Duodenal mucosa (tissue), 2 donors: ENCODE measurements at regions not wholly inside any gene's neighbourhood (a gene's known extent, or its start where the extent isn't known, plus 50 kb on each side); places are given as distances from the start of the nearest gene placed in this dataset.

ENCODE experiments used
- H3K27ac ChIP-seq: one replicate; pipeline ENCODE4 v1.7.0; 2013; ENCODE audit warnings: low read depth, low read length
- H3K27me3 ChIP-seq, 2 donors: one replicate each; pipeline ENCODE4 v1.7.0; 2013; ENCODE audit warnings: low read length in 2 of 2, control low read depth in 1 of 2; ENCODE audit not compliant: insufficient read depth in 2 of 2, control insufficient read depth in 1 of 2
- H3K36me3 ChIP-seq, 2 donors: one replicate each; pipeline ENCODE4 v1.7.0; 2013; ENCODE audit warnings: low read length in 2 of 2, control low read depth in 1 of 2; ENCODE audit not compliant: insufficient read depth in 2 of 2, control insufficient read depth in 1 of 2
- H3K4me1 ChIP-seq, 2 donors: one replicate each; pipeline ENCODE4 v1.7.0; 2013; ENCODE audit warnings: low read length in 2 of 2, control low read depth in 1 of 2; ENCODE audit not compliant: insufficient read depth in 2 of 2, control insufficient read depth in 1 of 2
- H3K4me3 ChIP-seq, 2 donors: one replicate each; pipeline ENCODE4 v1.7.0; 2013; ENCODE audit warnings: low read length in 2 of 2, low read depth in 1 of 2
- H3K9ac ChIP-seq, 2 donors: one replicate each; pipeline ENCODE4 v1.7.0; 2013; ENCODE audit warnings: low read length in 2 of 2, low read depth in 1 of 2
- H3K9me3 ChIP-seq, 2 donors: one replicate each; pipeline ENCODE4 v1.7.0; 2013; ENCODE audit warnings: low read length in 2 of 2, control low read depth in 1 of 2; ENCODE audit not compliant: control insufficient read depth in 1 of 2

DNA sequence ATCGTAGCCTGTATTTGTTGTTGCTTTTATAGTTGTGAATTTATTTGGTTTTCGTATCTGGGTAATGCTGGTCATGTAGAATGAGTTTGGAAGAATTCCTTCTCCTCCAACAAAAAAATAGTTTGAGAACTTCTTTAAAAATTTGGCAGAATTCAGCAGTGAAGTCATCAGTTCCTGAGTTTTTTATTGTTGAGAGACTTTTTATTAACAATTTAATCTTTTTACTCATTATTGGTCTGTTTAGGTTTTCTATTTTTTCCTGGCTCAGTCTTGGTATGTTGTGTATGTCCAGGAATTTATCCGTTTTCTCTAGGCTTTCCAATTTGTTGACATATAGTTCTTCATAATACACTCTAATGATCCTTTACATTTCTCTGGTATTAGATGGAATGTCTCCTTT lies 1613.3 kb upstream of the PIK3C3 start:
- H3K9me3 ChIP-seq, result peaks cover 0 to 13% of the 10 kb centered on the region in 2 donors
- H3K9ac ChIP-seq, result no peak overlapping the region
- no peaks in the 10 kb centered on the region for H3K27me3 ChIP-seq
- H3K4me1 ChIP-seq, result no peaks in the 10 kb centered on the region
- H3K36me3 ChIP-seq, result no peaks in the 10 kb centered on the region
- no peak overlapping the region for H3K27ac ChIP-seq
- H3K4me3 ChIP-seq, result no peak overlapping the region

DNA sequence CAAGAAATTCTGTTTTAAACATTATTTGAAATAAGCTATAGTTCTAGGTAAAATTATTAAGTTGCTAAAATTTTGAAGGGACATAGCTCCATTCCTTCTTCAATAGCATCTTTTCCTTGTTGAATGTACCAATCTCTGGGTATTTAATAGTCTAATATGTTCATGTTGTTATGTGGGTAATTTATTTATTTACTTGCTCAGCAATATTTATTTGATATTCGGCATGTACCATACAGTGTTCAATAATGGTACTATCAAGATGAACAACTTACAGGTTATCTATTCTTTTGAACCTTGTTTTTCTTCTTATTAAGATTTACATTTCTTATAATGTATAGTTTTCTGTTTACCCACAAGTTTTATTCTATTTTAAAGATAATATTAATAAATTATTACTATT lies 1616.8 kb upstream of the PIK3C3 start:
- Histone ChIP-seq H3K27me3 (no peaks in the 10 kb centered on the region), H3K4me3 (no peak overlapping the region), H3K9me3 (peaks cover 0 to 16% of the 10 kb centered on the region in 2 donors), H3K4me1 (no peaks in the 10 kb centered on the region), H3K27ac (no peak overlapping the region), H3K9ac (no peak overlapping the region), H3K36me3 (no peaks in the 10 kb centered on the region)

DNA sequence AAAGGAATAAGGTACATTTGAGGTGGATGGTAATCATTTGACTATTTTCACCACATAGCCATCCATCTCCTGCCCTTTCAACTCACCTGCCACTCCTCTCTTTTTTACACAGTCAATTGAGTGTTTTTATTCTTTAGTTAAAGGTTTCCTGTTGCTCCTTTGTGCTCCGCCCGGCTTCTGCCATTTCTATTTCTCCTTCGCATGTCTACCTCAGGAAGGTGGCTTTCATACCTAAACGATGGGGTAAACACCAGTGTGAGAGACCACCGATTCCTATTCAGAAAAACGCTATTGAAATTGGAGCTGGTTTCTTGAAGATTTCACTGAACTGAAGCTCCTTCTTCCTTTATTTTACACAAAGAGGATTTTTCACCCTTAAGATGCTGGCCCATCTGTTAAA lies 1628.0 kb upstream of the PIK3C3 start:
- Histone ChIP-seq H3K36me3 (no peaks in the 10 kb centered on the region), H3K4me1 (no peaks in the 10 kb centered on the region), H3K27me3 (no peaks in the 10 kb centered on the region), H3K27ac (no peak overlapping the region), H3K9ac (no peak overlapping the region), H3K9me3 (peaks cover 0 to 21% of the 10 kb centered on the region in 2 donors), H3K4me3 (no peak overlapping the region)

DNA sequence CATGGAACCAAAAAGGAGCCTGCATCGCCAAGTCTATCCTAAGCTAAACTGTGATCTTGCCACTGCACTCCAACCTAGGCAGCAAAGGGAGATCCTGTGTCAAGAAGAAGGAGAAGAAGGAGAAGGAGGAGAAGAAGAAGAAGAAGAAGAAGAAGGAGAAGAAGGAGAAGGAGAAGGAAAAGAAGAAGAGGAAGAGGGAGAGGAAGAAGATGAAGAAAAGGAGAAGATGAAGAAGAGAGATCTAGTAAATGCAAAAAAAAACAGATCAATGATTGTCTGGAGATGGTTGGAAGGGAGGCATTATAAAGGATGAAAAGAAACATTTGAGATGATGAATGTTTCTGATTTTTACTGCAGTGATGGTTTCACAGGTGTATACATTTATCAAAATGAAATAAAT lies 1629.0 kb upstream of the PIK3C3 start:
- Histone ChIP-seq H3K9me3 (peaks cover 0 to 21% of the 10 kb centered on the region in 2 donors), H3K4me3 (no peak overlapping the region), H3K27me3 (no peaks in the 10 kb centered on the region), H3K9ac (no peak overlapping the region), H3K36me3 (no peaks in the 10 kb centered on the region), H3K27ac (no peak overlapping the region), H3K4me1 (no peaks in the 10 kb centered on the region)

DNA sequence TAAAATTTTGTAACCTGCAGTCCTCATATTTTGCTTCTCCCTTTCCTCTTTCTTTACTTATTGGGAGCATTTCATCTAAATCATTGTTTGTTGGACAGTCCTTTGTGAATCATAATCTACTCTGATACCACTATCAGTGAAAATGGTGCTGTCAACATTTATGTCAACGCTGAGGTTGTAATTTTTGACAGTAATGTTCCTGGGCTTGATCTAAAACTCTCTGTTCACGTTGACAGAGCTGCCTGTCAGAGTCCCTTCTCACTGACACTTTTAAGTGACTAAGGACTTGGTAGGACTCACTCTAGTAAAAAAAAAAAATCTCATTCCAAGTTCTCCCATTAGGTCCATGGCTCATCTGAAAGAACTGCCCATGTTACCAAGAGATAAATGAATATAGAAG lies 1640.8 kb upstream of the PIK3C3 start:
- Histone ChIP-seq H3K27ac (no peak overlapping the region), H3K36me3 (no peaks in the 10 kb centered on the region), H3K9ac (no peak overlapping the region), H3K9me3 (peaks cover 0 to 7% of the 10 kb centered on the region in 2 donors), H3K4me1 (no peaks in the 10 kb centered on the region), H3K4me3 (no peak overlapping the region), H3K27me3 (no peaks in the 10 kb centered on the region)

DNA sequence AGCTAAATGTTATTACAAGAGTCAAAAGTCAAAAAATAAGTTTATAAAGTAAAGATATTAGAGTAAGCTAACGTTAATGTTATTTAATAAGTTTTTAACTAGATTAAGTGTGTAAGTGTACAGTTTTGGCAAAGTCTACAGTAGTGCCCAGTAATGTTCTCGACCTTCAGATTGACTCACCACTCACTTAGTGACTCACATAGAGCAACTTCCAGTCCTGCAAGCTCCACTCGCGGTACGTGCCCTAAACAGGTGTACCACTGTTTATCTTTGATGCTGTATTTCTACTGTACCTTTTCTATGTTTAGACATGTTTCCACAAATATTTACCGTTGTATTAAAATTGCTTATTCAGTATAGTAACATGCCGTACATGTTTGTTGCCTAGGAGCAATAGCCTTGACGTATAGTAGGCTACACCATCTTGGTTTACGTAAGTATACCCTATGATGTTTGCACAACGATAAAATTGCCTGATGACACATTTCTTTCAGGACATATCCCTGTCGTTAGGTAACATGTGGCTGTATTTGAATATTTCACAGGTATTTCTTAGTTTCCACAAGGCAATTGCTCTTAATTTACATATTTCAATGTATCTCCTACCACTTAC lies 1641.9 kb upstream of the PIK3C3 start:
- H3K9me3 ChIP-seq, result peaks cover 0 to 7% of the 10 kb centered on the region in 2 donors
- H3K27me3 ChIP-seq, result no peaks in the 10 kb centered on the region
- no peaks in the 10 kb centered on the region for H3K4me1 ChIP-seq
- H3K36me3 ChIP-seq, result no peaks in the 10 kb centered on the region
- no peak overlapping the region for H3K27ac ChIP-seq
- H3K4me3 ChIP-seq, result no peak overlapping the region
- H3K9ac ChIP-seq, result no peak overlapping the region

DNA sequence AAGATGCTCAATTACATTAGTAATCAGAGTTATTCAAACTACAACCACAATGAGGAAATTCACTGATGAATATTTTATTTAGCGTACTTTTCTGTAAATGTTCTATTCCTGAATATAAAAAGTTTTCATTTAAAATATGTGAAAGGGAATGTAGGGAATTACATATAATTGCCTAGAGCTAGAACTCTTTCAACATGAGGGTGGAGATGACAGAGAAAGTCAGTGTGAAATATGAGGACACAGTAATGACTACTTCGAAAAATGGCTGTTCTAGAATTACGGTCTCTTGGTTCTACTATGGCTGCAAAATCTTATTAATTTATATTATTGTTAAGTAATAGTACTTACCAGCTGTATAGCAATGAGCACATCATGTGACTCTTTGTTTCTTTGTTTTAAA lies 1647.4 kb upstream of the PIK3C3 start:
- Histone ChIP-seq H3K9me3 (peaks cover 6 to 8% of the 10 kb centered on the region in 2 donors), H3K27me3 (no peaks in the 10 kb centered on the region), H3K36me3 (no peaks in the 10 kb centered on the region), H3K4me1 (no peaks in the 10 kb centered on the region), H3K9ac (no peak overlapping the region), H3K27ac (no peak overlapping the region), H3K4me3 (no peak overlapping the region)

DNA sequence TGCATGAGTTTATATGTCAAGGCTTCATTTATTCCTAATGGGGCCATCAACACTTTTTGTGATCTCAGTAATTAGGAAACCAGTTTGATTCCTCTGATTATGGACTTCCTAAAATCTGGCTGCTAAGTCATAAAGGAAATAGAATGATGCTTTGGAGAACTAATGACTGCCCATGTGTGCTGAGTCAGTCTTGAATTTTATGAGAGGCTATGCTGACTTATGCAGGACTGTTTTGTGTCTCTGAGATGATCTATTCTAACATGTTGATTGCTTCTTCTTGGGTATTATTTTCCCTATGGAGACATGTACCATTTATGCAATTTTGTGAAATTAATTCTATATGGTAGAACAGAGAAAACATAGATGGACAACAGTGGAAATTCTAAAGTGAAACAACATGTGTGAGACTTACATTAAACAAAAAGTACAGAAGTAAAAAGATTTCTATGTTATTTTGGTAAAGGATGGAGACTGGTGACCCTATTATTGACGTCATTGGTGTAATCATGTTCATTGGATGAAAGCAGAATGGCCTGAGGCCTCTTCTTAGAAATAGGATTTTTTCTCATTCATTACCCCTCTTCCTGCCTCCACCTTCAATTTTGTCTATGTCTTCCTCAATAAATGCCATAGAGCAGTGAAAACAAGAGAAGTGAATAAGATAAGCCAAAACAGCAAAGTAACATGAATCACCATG lies 1658.2 kb upstream of the PIK3C3 start:
- H3K27ac ChIP-seq, result no peak overlapping the region
- H3K9me3 ChIP-seq, result peaks cover 0 to 5% of the 10 kb centered on the region in 2 donors
- no peaks in the 10 kb centered on the region for H3K4me1 ChIP-seq
- no peak overlapping the region for H3K9ac ChIP-seq
- no peak overlapping the region for H3K4me3 ChIP-seq
- no peaks in the 10 kb centered on the region for H3K27me3 ChIP-seq
- H3K36me3 ChIP-seq, result no peaks in the 10 kb centered on the region

DNA sequence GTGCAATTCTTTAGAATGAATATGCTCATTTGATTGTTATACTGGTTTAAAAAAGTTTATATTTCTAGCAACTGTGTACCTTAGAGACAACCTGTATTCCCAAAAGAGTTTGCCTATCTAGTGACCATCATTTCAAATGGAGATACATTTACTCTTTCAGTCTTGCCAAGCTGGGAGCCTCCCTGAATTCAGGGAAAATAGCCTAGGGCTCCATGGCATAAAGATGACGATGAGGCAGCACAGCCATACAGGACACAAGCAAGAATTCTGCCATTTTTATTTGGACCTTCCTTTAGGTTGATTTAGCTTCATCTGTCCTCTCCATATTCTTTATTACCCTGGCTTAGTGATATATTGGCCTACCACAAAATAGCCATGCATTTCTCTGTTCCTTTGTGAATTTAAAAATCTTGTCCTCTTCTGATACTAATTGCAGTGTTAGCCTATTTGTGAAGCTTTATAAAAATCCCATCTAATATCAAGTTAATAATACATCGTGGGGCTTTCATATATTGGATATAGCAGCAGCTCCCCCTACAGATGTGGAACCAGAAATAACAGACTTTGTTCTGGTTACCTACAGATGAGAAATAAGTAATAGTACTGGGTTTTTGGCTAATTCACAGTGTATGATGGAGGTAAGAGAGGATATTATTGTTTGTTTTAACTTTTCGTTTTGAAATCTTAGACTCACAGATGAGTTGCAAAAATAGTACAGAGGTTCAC lies 1661.9 kb upstream of the PIK3C3 start:
- no peak overlapping the region for H3K27ac ChIP-seq
- H3K9ac ChIP-seq, result no peak overlapping the region
- H3K27me3 ChIP-seq, result no peaks in the 10 kb centered on the region
- no peaks in the 10 kb centered on the region for H3K36me3 ChIP-seq
- no peak overlapping the region for H3K4me3 ChIP-seq
- H3K9me3 ChIP-seq, result no peaks in the 10 kb centered on the region
- no peaks in the 10 kb centered on the region for H3K4me1 ChIP-seq

DNA sequence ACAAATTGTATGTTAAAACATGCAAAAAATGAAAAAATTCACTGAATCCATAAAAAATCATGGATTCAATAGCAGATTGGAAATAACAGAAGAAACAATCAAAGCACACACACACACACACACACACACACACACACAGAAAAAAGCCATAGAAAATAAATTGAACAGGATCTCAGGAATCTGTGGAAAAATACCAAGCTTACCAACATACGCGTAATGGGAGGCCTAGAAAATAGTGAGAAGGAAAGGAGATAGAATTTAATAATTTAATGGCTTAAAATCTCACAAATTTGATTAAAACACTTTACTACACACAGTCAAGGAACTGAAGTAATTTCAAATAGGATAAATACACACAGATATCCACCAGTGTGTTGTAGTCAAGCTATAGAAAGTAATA lies 1671.5 kb upstream of the PIK3C3 start:
- Histone ChIP-seq H3K36me3 (no peaks in the 10 kb centered on the region), H3K27me3 (no peaks in the 10 kb centered on the region), H3K4me1 (no peaks in the 10 kb centered on the region), H3K9me3 (peaks cover 3 to 4% of the 10 kb centered on the region in 2 donors), H3K4me3 (no peak overlapping the region), H3K27ac (no peak overlapping the region), H3K9ac (no peak overlapping the region)
